Karpas-422 (cell line): ENCODE measurements at regions not wholly inside any gene's neighbourhood (a gene's known extent, or its start where the extent isn't known, plus 50 kb on each side); places are given as distances from the start of the nearest gene placed in this dataset.

ENCODE experiments used
- DNase-seq: peaks from one replicate; pipeline ENCODE4 v3.0.0-alpha.2; 2015
- H2AFZ ChIP-seq: fragments of 200-600 bp; sonication (generic); 2 replicates; pipeline ENCODE4 v1.6.1; 2014; ENCODE audit warnings: antibody characterized with exemption, low read length, mixed read lengths
- H3K27ac ChIP-seq: fragments of 200-600 bp; sonication (generic); 2 replicates; pipeline ENCODE4 v1.5.1; 2014; ENCODE audit warnings: mild to moderate bottlenecking, low read length, moderate library complexity
- H3K27me3 ChIP-seq: fragments of 200-600 bp; sonication (generic); 2 replicates; pipeline ENCODE4 v1.6.1; 2014; ENCODE audit warnings: low read length, mixed read lengths
- H3K36me3 ChIP-seq: fragments of 200-600 bp; sonication (generic); 2 replicates; pipeline ENCODE4 v1.6.1; 2014; ENCODE audit warnings: low read length, mixed read lengths; ENCODE audit not compliant: insufficient read depth
- H3K4me1 ChIP-seq: fragments of 200-600 bp; sonication (generic); 2 replicates; pipeline ENCODE4 v1.6.1; 2014; ENCODE audit warnings: mild to moderate bottlenecking, low read length, mixed read lengths
- H3K4me2 ChIP-seq: fragments of 200-600 bp; sonication (generic); 2 replicates; pipeline ENCODE4 v1.6.1; 2014; ENCODE audit warnings: low read length, low read depth, mild to moderate bottlenecking; ENCODE audit not compliant: poor library complexity, severe bottlenecking
- H3K4me3 ChIP-seq: fragments of 200-600 bp; sonication (generic); 2 replicates; pipeline ENCODE4 v1.5.1; 2014; ENCODE audit warnings: mild to moderate bottlenecking, antibody characterized with exemption, low read length, mixed read lengths
- H3K79me2 ChIP-seq: fragments of 200-600 bp; sonication (generic); 2 replicates; pipeline ENCODE4 v1.6.1; 2014; ENCODE audit warnings: mild to moderate bottlenecking, low read length, mixed read lengths
- H3K9ac ChIP-seq: fragments of 200-600 bp; sonication (generic); 2 replicates; pipeline ENCODE4 v1.6.0; 2014; ENCODE audit warnings: low read length
- H3K9me2 ChIP-seq: fragments of 200-600 bp; sonication (generic), shearing (Covaris generic); replicated peaks from 2 replicates; pipeline ENCODE4 v1.6.0; 2014; ENCODE audit warnings: mild to moderate bottlenecking, low read length, moderate library complexity; ENCODE audit not compliant: insufficient read depth
- H3K9me3 ChIP-seq: fragments of 300-700, 200-600 bp; sonication (generic); 2 replicates; pipeline ENCODE4 v1.6.1; 2014; ENCODE audit warnings: low read length, mixed read lengths
- H4K20me1 ChIP-seq: fragments of 200-600 bp; sonication (generic); 2 replicates; pipeline ENCODE4 v1.6.1; 2014; ENCODE audit warnings: mild to moderate bottlenecking, antibody characterized with exemption, low read length, low read depth; ENCODE audit not compliant: insufficient read depth

DNA sequence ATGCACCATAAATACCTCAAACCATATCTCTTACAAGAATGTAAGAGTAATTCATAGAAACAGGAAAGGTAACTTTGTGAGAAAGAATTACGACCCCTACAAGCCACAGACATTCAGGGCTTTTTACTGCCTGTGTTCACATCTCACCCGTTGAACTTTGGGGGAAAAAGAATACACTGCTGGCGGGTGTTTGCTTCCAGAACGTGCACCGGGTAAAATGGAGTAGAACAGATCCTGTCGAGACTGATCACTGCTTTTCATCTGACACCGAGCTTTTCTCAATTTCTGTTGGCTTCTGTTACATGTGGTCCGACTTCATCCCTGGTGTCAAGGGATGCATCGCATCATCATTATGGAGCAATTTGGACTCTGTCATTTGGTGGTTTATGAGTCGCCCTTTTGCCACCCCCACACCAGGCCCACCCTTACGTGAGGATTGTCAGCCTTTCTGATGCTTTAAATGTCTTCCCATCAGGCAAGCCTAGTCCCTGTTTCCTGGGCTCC is 219.2 kb upstream of the ZFP64 start:
- no peaks in the 10 kb centered on the region for H4K20me1 ChIP-seq
- DNase-seq = no peak
- no peak overlapping the region for H2AFZ ChIP-seq
- no peak overlapping the region for H3K9ac ChIP-seq
- H3K4me1 ChIP-seq = no peaks in the 10 kb centered on the region
- H3K9me2 ChIP-seq = no peaks in the 10 kb centered on the region
- no peak overlapping the region for H3K4me3 ChIP-seq
- no peaks in the 10 kb centered on the region for H3K9me3 ChIP-seq
- no peak overlapping the region for H3K4me2 ChIP-seq
- no peaks in the 10 kb centered on the region for H3K36me3 ChIP-seq
- no peaks in the 10 kb centered on the region for H3K27me3 ChIP-seq
- H3K79me2 ChIP-seq = no peaks in the 10 kb centered on the region
- no peak overlapping the region for H3K27ac ChIP-seq

DNA sequence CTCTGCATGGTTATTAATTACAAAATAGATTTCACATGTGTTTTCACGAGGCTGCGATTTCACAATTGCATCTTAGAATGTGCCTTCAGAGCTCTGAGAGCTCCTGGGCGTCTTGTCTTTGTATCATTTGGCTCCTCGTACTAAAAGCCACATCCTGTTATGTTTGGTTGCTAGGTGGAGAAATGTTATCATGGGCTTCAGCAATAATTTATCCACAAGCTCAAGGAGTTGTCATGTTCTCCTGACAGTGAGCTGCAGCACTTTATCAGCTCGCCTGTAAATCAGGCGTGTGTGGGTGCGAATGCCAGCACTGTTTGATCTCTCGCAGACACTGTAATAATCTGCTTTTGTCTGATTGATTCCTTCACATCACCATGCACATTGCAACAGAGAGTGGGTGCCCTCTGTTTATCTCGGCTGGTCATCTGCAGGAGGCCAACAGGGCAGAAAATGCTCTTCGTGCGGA is 218.6 kb upstream of the ZFP64 start:
- Histone ChIP-seq H3K4me1 (no peaks in the 10 kb centered on the region), H3K9me2 (no peaks in the 10 kb centered on the region), H3K79me2 (no peaks in the 10 kb centered on the region), H3K4me2 (no peak overlapping the region), H3K9ac (no peak overlapping the region), H3K9me3 (no peaks in the 10 kb centered on the region), H3K4me3 (no peak overlapping the region), H3K27ac (no peak overlapping the region), H2AFZ (no peak overlapping the region), H3K27me3 (no peaks in the 10 kb centered on the region), H3K36me3 (no peaks in the 10 kb centered on the region), H4K20me1 (no peaks in the 10 kb centered on the region)
- no peak for DNase-seq

DNA sequence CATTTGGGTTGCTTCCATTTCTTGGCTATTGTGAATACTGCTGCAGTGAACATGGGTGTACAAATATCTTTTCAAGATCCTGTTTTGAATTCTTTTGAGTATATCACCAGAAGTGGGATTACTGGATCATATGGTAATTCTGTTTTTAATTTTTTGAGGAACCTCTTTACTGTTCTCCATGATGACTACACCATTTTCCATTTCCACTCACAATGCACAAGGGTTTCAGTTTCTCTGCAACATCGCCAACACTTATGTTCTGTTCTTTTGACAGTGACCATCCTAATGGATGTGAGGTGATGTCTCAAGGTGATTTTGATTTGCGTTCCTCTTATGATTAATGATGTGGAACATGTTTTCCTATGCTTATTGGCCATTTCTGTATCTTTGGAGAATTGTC is 214.4 kb upstream of the ZFP64 start:
- no peaks in the 10 kb centered on the region for H3K4me1 ChIP-seq
- no peak overlapping the region for H2AFZ ChIP-seq
- H3K9me2 ChIP-seq = no peaks in the 10 kb centered on the region
- no peak overlapping the region for H3K9ac ChIP-seq
- DNase-seq = no peak
- no peaks in the 10 kb centered on the region for H3K27me3 ChIP-seq
- no peaks in the 10 kb centered on the region for H3K36me3 ChIP-seq
- H3K27ac ChIP-seq = no peak overlapping the region
- no peaks in the 10 kb centered on the region; the same call in 1 of the 2 replicates for H3K9me3 ChIP-seq
- H3K4me2 ChIP-seq = no peak overlapping the region
- no peaks in the 10 kb centered on the region for H4K20me1 ChIP-seq
- H3K79me2 ChIP-seq = no peaks in the 10 kb centered on the region
- no peak overlapping the region for H3K4me3 ChIP-seq

DNA sequence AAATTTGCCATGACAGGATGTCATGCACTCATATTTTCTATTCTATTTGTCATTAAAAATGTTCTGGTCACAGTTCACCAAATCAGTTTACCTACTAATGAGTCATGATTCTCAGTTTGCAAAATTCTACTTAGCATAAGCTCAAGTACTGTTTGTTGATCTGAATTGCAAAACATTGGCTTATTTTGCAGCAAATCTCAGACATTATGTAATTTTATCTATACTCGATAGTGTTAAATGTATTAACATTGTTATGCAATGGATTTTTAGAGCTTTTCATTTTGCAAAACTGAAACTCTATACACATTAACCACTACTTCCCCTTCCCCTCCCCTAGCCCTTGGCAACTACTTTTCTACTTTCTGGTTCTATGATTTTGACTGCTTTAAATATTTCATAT is 213.8 kb upstream of the ZFP64 start:
- no peak for DNase-seq
- no peaks in the 10 kb centered on the region for H3K79me2 ChIP-seq
- no peaks in the 10 kb centered on the region for H3K36me3 ChIP-seq
- H2AFZ ChIP-seq = no peak overlapping the region
- H3K9ac ChIP-seq = no peak overlapping the region
- no peak overlapping the region for H3K27ac ChIP-seq
- no peaks in the 10 kb centered on the region; the same call in 1 of the 2 replicates for H3K9me3 ChIP-seq
- H3K4me2 ChIP-seq = no peak overlapping the region
- no peak overlapping the region for H3K4me3 ChIP-seq
- no peaks in the 10 kb centered on the region for H3K27me3 ChIP-seq
- no peaks in the 10 kb centered on the region for H4K20me1 ChIP-seq
- H3K4me1 ChIP-seq = no peaks in the 10 kb centered on the region
- H3K9me2 ChIP-seq = no peaks in the 10 kb centered on the region

DNA sequence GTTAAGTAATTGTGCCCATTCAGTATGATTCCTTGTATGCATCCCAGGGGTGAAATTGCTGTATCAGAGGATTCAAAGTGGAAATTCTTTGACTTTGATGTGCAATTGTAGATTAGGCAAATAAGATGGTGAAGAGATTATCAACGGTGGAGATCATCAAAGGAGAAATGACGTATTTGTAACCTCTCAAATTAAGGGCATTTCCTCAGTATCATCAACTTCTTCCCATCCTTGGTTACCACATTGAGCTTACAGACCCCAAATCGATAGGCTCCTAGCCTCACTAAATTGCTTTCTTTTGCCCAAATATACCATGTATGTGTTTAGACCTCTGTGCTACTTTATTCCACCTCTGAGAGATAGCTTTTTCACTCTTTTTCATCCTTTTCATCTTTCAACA is 213.1 kb upstream of the ZFP64 start:
- Histone ChIP-seq H2AFZ (no peak overlapping the region), H3K27me3 (no peaks in the 10 kb centered on the region), H3K79me2 (no peaks in the 10 kb centered on the region), H4K20me1 (no peaks in the 10 kb centered on the region), H3K9me3 (no peaks in the 10 kb centered on the region; the same call in 1 of the 2 replicates), H3K36me3 (no peaks in the 10 kb centered on the region), H3K4me2 (no peak overlapping the region), H3K9me2 (no peaks in the 10 kb centered on the region), H3K4me3 (no peak overlapping the region), H3K27ac (no peak overlapping the region), H3K9ac (no peak overlapping the region), H3K4me1 (no peaks in the 10 kb centered on the region)
- DNase-seq = no peak

DNA sequence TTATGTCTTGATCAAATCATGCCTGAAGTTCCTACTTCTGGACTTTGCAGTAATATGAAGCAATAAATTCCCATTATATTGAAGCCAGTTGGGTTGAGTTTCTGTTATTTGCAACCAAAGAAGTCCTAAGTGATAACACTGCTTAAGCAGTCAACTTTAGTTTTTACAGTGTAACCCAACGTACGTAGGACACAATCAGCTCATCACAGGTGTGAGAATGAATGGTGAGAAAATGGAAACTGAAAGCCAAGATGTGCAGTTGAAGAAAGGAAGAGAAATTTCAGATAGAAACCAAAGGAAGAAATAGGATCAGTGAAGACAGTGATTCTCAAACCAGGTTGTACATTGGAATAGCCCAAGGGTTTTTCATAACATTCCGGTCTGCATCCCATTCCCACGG is 211.4 kb upstream of the ZFP64 start:
- Histone ChIP-seq H3K27ac (no peak overlapping the region), H3K9me2 (no peaks in the 10 kb centered on the region), H3K9ac (no peak overlapping the region), H4K20me1 (no peaks in the 10 kb centered on the region), H3K9me3 (no peaks in the 10 kb centered on the region; the same call in 1 of the 2 replicates), H3K36me3 (no peaks in the 10 kb centered on the region), H3K79me2 (no peaks in the 10 kb centered on the region), H3K4me1 (no peaks in the 10 kb centered on the region), H3K4me3 (no peak overlapping the region), H3K4me2 (no peak overlapping the region), H3K27me3 (no peaks in the 10 kb centered on the region), H2AFZ (no peak overlapping the region)
- DNase-seq = no peak

DNA sequence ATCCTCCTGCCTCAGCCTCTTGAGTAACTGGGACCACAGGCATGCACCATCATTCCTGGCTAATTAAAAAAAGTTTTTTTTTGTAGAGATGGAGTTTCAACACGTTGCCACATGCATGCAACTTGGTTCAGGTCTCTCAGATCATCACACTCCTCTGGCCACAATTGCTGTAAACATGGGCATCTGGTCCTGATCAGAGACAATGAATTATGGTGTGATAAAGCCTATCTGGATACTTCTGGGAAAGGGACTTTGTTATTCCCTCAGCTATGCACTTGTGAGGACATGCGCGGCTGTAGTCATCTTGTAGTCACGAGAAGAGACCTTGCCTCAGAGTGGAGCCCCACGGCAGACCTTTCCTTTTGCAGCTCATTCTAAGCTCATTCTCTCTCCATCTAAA is 210.9 kb upstream of the ZFP64 start:
- no peak overlapping the region for H3K27ac ChIP-seq
- no peaks in the 10 kb centered on the region for H4K20me1 ChIP-seq
- no peak overlapping the region for H3K9ac ChIP-seq
- H3K27me3 ChIP-seq = no peaks in the 10 kb centered on the region
- H3K4me2 ChIP-seq = no peak overlapping the region
- no peaks in the 10 kb centered on the region for H3K9me2 ChIP-seq
- no peak overlapping the region for H2AFZ ChIP-seq
- H3K4me3 ChIP-seq = no peak overlapping the region
- DNase-seq = no peak
- no peaks in the 10 kb centered on the region; the same call in 1 of the 2 replicates for H3K9me3 ChIP-seq
- H3K36me3 ChIP-seq = no peaks in the 10 kb centered on the region
- H3K79me2 ChIP-seq = no peaks in the 10 kb centered on the region
- H3K4me1 ChIP-seq = no peaks in the 10 kb centered on the region

DNA sequence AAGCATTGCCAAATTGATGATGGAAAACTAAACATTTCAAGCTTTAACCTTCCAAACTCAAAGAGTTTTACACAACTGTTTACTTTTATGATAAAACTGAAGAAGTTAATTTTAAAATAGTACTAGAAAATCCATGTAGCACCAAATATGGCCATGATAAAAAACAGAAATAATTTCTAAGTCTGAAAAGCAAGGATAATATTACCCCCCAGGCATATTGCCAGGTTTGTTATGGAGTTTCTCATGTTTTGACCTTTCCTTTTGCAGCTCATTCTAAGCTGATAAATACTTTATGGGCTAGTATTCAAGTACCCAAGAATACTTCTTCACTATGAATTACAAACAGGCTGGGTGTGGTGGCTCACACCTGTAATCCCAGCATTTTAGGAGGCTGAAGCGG is 209.9 kb upstream of the ZFP64 start:
- Histone ChIP-seq H3K4me1 (no peaks in the 10 kb centered on the region), H2AFZ (no peak overlapping the region)

DNA sequence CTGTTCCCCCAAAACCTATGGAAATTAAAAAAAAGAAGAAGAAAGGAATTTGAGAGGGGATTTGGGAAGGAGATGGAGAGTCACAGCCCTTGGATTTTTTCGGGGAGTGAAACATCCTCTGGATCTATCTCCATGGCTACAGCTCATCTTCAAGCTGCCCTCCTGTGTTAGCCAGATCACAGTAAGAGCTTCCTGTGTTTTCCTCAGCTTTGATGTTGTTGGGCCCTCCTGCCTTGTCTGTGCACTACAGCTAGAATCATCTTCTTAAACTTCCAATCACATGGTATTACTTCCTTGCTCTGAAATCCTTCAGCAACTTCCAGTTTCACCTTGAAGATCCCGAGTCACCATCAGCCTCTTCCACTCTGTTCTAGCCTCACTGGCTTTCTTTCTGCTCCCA is 207.8 kb upstream of the ZFP64 start:
- no peak for DNase-seq
- no peak overlapping the region for H3K9ac ChIP-seq
- no peak overlapping the region for H2AFZ ChIP-seq
- no peaks in the 10 kb centered on the region for H3K4me1 ChIP-seq
- no peaks in the 10 kb centered on the region for H3K27me3 ChIP-seq
- no peak overlapping the region for H3K27ac ChIP-seq
- no peaks in the 10 kb centered on the region for H3K79me2 ChIP-seq
- no peaks in the 10 kb centered on the region for H4K20me1 ChIP-seq
- no peaks in the 10 kb centered on the region for H3K9me2 ChIP-seq
- H3K36me3 ChIP-seq = no peaks in the 10 kb centered on the region
- no peaks in the 10 kb centered on the region; the same call in 1 of the 2 replicates for H3K9me3 ChIP-seq
- H3K4me2 ChIP-seq = no peak overlapping the region
- no peak overlapping the region for H3K4me3 ChIP-seq

More for the DNA sequence above, 209.9 kb upstream of the ZFP64 start:
- Histone ChIP-seq H3K27ac (no peak overlapping the region), H3K27me3 (no peaks in the 10 kb centered on the region), H4K20me1 (no peaks in the 10 kb centered on the region), H3K79me2 (no peaks in the 10 kb centered on the region), H3K36me3 (no peaks in the 10 kb centered on the region), H3K4me2 (no peak overlapping the region), H3K4me3 (no peak overlapping the region), H3K9me3 (no peaks in the 10 kb centered on the region; the same call in 1 of the 2 replicates), H3K9me2 (no peaks in the 10 kb centered on the region), H3K9ac (no peak overlapping the region)
- DNase-seq = no peak
